Endothelial cell of umbilical vein (primary cell): ENCODE measurements at regions not wholly inside any gene's neighbourhood (a gene's known extent, or its start where the extent isn't known, plus 50 kb on each side); places are given as distances from the start of the nearest gene placed in this dataset.

Experiments
- BruUV-seq: library from RNA; stranded (reverse); fragments of 400-500 nt; replicated peaks from 2 replicates; lab custom pipeline; 2021; lab: Mats Ljungman, UMichigan
- CTCF ChIA-PET: fragments of 300-600, 350-600 bp; sonication (Branson Sonifier 250); formaldehyde crosslinking; loops from one replicate; lab custom pipeline; 2021; ENCODE audit warnings: antibody characterized with exemption, inconsistent platforms; lab: Charles Lee
- POLR2A ChIA-PET: fragments of 300-600, 350-600 bp; sonication (Branson Sonifier 250); formaldehyde crosslinking; loops from one replicate; lab custom pipeline; 2021; ENCODE audit warnings: antibody characterized with exemption, inconsistent platforms; lab: Charles Lee
- DNase-seq: peaks from one replicate; pipeline ENCODE4 v3.0.0-alpha.2; 2011; ENCODE audit warnings: low read depth, low spot score
- FAIRE-seq: peaks from 2 replicates; lab custom pipeline; 2011; peaks lifted over from hg19 to GRCh38; lab: Jason Lieb, UNC
- H2AFZ ChIP-seq: 2 replicates; pipeline ENCODE4 v1.6.0; 2012; ENCODE audit warnings: low read depth, low read length, control low read depth, inconsistent platforms
- H3K27ac ChIP-seq: 2 replicates; pipeline ENCODE4 v1.5.1; 2011; ENCODE audit warnings: low read depth, mild to moderate bottlenecking, control low read depth, low read length, moderate library complexity; ENCODE audit not compliant: insufficient read depth
- H3K27me3 ChIP-seq, 2 experiments: 2 replicates each; pipeline versions ENCODE4 v1.6.0 to v1.6.1; 2011; ENCODE audit warnings: low read length in 2 of 2, mixed read lengths in 1 of 2; ENCODE audit not compliant: control insufficient read depth in 2 of 2, insufficient read depth in 2 of 2
- H3K36me3 ChIP-seq, 2 experiments: 2 replicates in 1 of 2; 3 replicates in 1 of 2; pipeline ENCODE4 v1.5.1; 2011; ENCODE audit warnings: low read length in 2 of 2, mild to moderate bottlenecking in 1 of 2, moderate library complexity in 1 of 2; ENCODE audit not compliant: control insufficient read depth in 2 of 2, insufficient read depth in 2 of 2; ENCODE audit errors: extremely low read depth in 1 of 2
- H3K4me1 ChIP-seq: 3 replicates; pipeline ENCODE4 v1.5.1; 2011; ENCODE audit warnings: mild to moderate bottlenecking, low read length; ENCODE audit not compliant: control insufficient read depth, insufficient read depth; ENCODE audit errors: extremely low read depth
- H3K4me2 ChIP-seq: 2 replicates; pipeline ENCODE4 v1.6.1; 2011; ENCODE audit warnings: low read length, control low read depth, mixed read lengths; ENCODE audit not compliant: insufficient read depth
- H3K4me3 ChIP-seq, 3 experiments: fragments of 200-600 bp in 1 of 3; sonication (generic), shearing (Covaris generic) in 1 of 3; replicated peaks in 1 of 3; 2 replicates each; pipeline ENCODE4 v1.5.1; 2011 to 2016; ENCODE audit warnings: control low read depth in 3 of 3, low read length in 3 of 3, mild to moderate bottlenecking in 2 of 3, inconsistent platforms in 1 of 3, low read depth in 1 of 3, moderate library complexity in 1 of 3; ENCODE audit not compliant: insufficient read depth in 1 of 3
- H3K79me2 ChIP-seq: 2 replicates; pipeline ENCODE4 v1.6.0; 2012; ENCODE audit warnings: low read length, inconsistent platforms; ENCODE audit not compliant: control insufficient read depth, insufficient read depth
- H3K9ac ChIP-seq: replicated peaks from 2 replicates; pipeline ENCODE3; 2011; ENCODE audit warnings: low read length, control low read depth; ENCODE audit not compliant: insufficient read depth; ENCODE audit errors: extremely low read depth
- H3K9me1 ChIP-seq: replicated peaks from 3 replicates; pipeline ENCODE4 v1.6.0; 2011; ENCODE audit warnings: mild to moderate bottlenecking, low read length; ENCODE audit not compliant: control insufficient read depth, insufficient read depth; ENCODE audit errors: extremely low read depth
- H3K9me3 ChIP-seq: replicated peaks from 2 replicates; pipeline ENCODE4 v1.5.1; 2012; ENCODE audit warnings: low read length, inconsistent platforms; ENCODE audit not compliant: control insufficient read depth, insufficient read depth
- H4K20me1 ChIP-seq: replicated peaks from 2 replicates; pipeline ENCODE3; 2011; ENCODE audit warnings: mild to moderate bottlenecking, low read length; ENCODE audit not compliant: control insufficient read depth, insufficient read depth; ENCODE audit errors: extremely low read depth
- EZH2 ChIP-seq: IDR thresholded peaks from 2 replicates; pipeline ENCODE4 v1.6.1; 2012; ENCODE audit warnings: borderline replicate concordance, low read depth, mild to moderate bottlenecking, moderate library complexity, low read length, inconsistent platforms; ENCODE audit not compliant: severe bottlenecking
- FOS ChIP-seq: IDR thresholded peaks from 2 replicates; pipeline ENCODE4 v1.6.1; 2011; ENCODE audit warnings: mild to moderate bottlenecking, low read length, moderate library complexity, borderline replicate concordance; ENCODE audit not compliant: insufficient read depth
- GATA2 ChIP-seq: IDR thresholded peaks from 2 replicates; pipeline ENCODE4 v1.7.0; 2011; ENCODE audit warnings: low read depth, mild to moderate bottlenecking, moderate library complexity, mixed read lengths, low read length; ENCODE audit not compliant: insufficient read length, insufficient read depth
- JUN ChIP-seq: IDR thresholded peaks from 2 replicates; pipeline ENCODE4 v1.6.1; 2011; ENCODE audit warnings: borderline replicate concordance, low read depth; ENCODE audit not compliant: insufficient read length, insufficient read depth
- MYC ChIP-seq: IDR thresholded peaks from one replicate; pipeline ENCODE4 v1.6.1; 2011; ENCODE audit warnings: mild to moderate bottlenecking, low read depth, low read length
- POLR2A ChIP-seq: IDR thresholded peaks from 2 replicates; pipeline ENCODE4 v1.6.1; 2012; ENCODE audit warnings: low read depth, mild to moderate bottlenecking, control low read depth, low read length
- POLR2AphosphoS5 ChIP-seq: IDR thresholded peaks from 2 replicates; pipeline ENCODE4 v1.6.1; 2012; ENCODE audit warnings: low read depth, mild to moderate bottlenecking, control low read depth, low read length, moderate library complexity; ENCODE audit not compliant: insufficient read depth
- dilution Hi-C: fragments of 300-500 bp; cut with MboI; formaldehyde crosslinking; loops from one replicate; pipeline ENCODE4 v1.15.0; 2019; ENCODE audit warnings: low sequenced_read_pairs; ENCODE audit not compliant: extremely low pct_ligation_motif_present
- intact Hi-C: fragments of 100-400 bp; cut with micrococcal nuclease; formaldehyde crosslinking; loops from one replicate; pipeline ENCODE4 v1.10.0; 2022
- TF ChIP-seq, protein P1 (sequence below), 2 donors: IDR thresholded peaks; 1 replicate in 1 of 2; 2 replicates in 1 of 2; pipeline ENCODE4 v1.5.1; 2011; ENCODE audit warnings: low read length in 2 of 2, mild to moderate bottlenecking in 2 of 2, moderate library complexity in 2 of 2, control low read depth in 1 of 2, inconsistent platforms in 1 of 2, low read depth in 1 of 2; ENCODE audit not compliant: insufficient read depth in 1 of 2; ENCODE audit errors: extremely low read depth in 1 of 2
- TF ChIP-seq, protein P2 (sequence below): IDR thresholded peaks from 2 replicates; pipeline ENCODE4 v1.6.1; 2011; ENCODE audit not compliant: insufficient read depth, insufficient read length

DNA sequence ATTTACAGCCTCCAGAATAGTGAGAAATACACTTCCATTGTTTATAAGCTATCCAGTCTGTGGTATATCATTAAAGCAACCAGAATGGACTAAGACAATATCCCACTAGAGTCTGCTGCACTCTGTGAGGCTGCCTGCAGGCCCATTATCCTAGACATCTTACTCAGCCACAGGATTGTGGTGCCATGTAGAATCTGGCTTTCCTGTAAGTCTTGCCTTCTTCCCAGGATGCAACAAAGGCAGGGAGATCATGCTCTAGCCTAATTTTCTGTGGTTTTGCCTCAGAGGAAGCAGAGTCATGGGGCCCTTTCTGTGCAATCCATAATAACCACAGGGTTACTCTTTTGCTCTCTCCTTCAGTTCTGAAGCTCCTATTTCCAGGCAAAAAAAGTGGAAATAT is 299.1 kb upstream of the DEPDC1 start:
- dilution Hi-C loops (no loop called here), intact Hi-C loops (no loop called here)
- FAIRE-seq (no peak), DNase-seq (no peak)
- Histone ChIP-seq H3K9me1 (no peaks in the 10 kb centered on the region), H3K79me2 (no peaks in the 10 kb centered on the region), H3K9ac (no peak overlapping the region), H3K36me3 (no peaks in the 10 kb centered on the region), H3K4me2 (no peak overlapping the region), H3K4me1 (no peaks in the 10 kb centered on the region), H3K4me3 (no peak overlapping the region), H3K27ac (no peak overlapping the region), H3K9me3 (no peaks in the 10 kb centered on the region), H4K20me1 (no peaks in the 10 kb centered on the region), H3K27me3 (no peaks in the 10 kb centered on the region), H2AFZ (no peak overlapping the region)
- no TSS peak for BruUV-seq
- no peak for TF ChIP-seq JUN
- ChIA-PET CTCF (no interaction called here), POLR2A (no interaction called here)

DNA sequence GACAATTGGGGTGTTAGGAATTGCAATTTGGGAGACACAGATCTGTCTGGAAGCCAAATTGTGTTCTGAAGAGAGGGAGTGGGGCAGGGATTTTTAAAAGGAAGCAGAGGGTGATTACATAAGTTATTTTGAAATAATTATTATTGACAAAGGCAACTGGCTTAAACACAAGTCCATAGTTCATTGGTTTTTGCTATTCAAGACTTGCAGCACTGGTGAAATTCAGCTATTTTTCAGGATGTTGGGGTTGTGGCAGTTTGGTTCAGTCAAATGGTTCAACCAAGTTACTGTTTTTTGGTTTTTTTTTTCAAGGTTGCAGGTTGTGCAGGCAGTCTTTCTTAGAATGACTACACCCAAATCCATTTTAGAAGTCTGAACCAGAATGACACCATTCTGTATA is 300.0 kb upstream of the DEPDC1 start:
- Histone ChIP-seq H4K20me1 (no peaks in the 10 kb centered on the region), H3K27ac (no peak overlapping the region), H3K4me1 (no peaks in the 10 kb centered on the region), H3K79me2 (no peaks in the 10 kb centered on the region), H2AFZ (no peak overlapping the region), H3K9ac (no peak overlapping the region), H3K4me2 (no peak overlapping the region), H3K4me3 (no peak overlapping the region), H3K9me3 (no peaks in the 10 kb centered on the region), H3K36me3 (no peaks in the 10 kb centered on the region), H3K27me3 (no peaks in the 10 kb centered on the region), H3K9me1 (no peaks in the 10 kb centered on the region)
- dilution Hi-C loops = no loop called here
- no TSS peak for BruUV-seq
- intact Hi-C loops = no loop called here
- TF ChIP-seq EZH2 (no peak), FOS (no peak), GATA2 (no peak), POLR2A (no peak), JUN (no peak), POLR2AphosphoS5 (no peak), MYC (no peak)
- TF ChIP-seq, protein P1, sequence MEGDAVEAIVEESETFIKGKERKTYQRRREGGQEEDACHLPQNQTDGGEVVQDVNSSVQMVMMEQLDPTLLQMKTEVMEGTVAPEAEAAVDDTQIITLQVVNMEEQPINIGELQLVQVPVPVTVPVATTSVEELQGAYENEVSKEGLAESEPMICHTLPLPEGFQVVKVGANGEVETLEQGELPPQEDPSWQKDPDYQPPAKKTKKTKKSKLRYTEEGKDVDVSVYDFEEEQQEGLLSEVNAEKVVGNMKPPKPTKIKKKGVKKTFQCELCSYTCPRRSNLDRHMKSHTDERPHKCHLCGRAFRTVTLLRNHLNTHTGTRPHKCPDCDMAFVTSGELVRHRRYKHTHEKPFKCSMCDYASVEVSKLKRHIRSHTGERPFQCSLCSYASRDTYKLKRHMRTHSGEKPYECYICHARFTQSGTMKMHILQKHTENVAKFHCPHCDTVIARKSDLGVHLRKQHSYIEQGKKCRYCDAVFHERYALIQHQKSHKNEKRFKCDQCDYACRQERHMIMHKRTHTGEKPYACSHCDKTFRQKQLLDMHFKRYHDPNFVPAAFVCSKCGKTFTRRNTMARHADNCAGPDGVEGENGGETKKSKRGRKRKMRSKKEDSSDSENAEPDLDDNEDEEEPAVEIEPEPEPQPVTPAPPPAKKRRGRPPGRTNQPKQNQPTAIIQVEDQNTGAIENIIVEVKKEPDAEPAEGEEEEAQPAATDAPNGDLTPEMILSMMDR (IDR thresholded peaks at IDR 0.05; ENCODE audit: extremely low read depth in 1 of 2, insufficient read depth in 1 of 2, low read depth in 1 of 2, low read length in 2 of 2) = no peak
- TF ChIP-seq, protein P2, sequence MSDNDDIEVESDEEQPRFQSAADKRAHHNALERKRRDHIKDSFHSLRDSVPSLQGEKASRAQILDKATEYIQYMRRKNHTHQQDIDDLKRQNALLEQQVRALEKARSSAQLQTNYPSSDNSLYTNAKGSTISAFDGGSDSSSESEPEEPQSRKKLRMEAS = no peak
- DNase-seq = no peak
- no peak for FAIRE-seq
- ChIA-PET CTCF (no interaction called here), POLR2A (no interaction called here)
